Muscle of arm (tissue), 1 donor: ENCODE measurements at regions not wholly inside any gene's neighbourhood (a gene's known extent, or its start where the extent isn't known, plus 50 kb on each side); places are given as distances from the start of the nearest gene placed in this dataset.

ENCODE experiments used
- DNase-seq: peaks from one replicate; pipeline ENCODE4 v3.0.0-alpha.2; 2013

GRCh38 chr2:44879269-44880124 lies 62.0 kb upstream of the SIX3 start:
- DNase-seq = no peak

- no peak for DNase-seq
Measured at GRCh38 chr2:44880125-44880483, 61.4 kb upstream of the SIX3 start.

- no peak for DNase-seq
Measured at GRCh38 chr2:44881856-44882255, 59.6 kb upstream of the SIX3 start.

GRCh38 chr2:44883356-44883755 lies 58.1 kb upstream of the SIX3 start:
- DNase-seq = no peak

GRCh38 chr2:44884231-44884630 lies 57.3 kb upstream of the SIX3 start:
- DNase-seq = no peak

GRCh38 chr2:44884677-44885076 lies 56.8 kb upstream of the SIX3 start:
- DNase-seq = no peak

- DNase-seq = peak; percentile 4
Measured at GRCh38 chr2:44886414-44886813, 55.1 kb upstream of the SIX3 start.

GRCh38 chr2:44889096-44889495 lies 52.4 kb upstream of the SIX3 start:
- DNase-seq = no peak
